ENCODE measurements at regions not wholly inside any gene's neighbourhood (a gene's known extent, or its start where the extent isn't known, plus 50 kb on each side); places are given as distances from the start of the nearest gene placed in this dataset.

DNA sequence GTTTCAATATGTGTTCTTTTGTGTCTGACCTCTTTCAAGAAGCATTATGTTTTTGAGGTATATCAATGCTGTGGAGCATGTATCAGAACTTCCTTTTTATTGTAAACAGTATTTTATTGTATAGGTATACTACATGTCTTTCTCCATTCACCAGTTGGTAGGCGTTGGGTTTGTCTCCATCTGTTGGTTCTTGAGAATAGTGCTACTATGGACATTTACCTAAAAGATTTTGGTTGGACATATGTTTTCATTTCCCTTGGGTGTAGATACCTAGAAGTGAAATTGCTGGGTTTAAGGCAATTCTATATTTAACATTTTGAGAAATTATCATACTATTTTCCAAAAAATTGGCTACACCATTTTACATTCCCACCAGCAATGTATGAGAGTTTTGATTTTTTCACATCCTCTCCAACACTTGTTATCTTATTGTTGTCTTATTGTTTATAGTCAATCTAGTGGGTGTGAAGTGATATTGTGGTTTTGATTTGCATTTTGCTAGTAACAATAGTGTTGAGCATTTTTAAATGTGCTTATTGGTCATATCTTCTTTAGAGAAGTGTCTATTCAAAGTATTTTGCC lies 409.2 kb downstream of the IPO8 start:
- no peak for TF ChIP-seq EZH2 (IDR thresholded peaks at IDR 0.05; ENCODE audit: borderline replicate concordance, insufficient read depth, low read depth, low read length, poor library complexity, severe bottlenecking)
- TF ChIP-seq CTCF (IDR thresholded peaks at IDR 0.05): no peak
